HepG2 (cell line): ENCODE measurements at regions not wholly inside any gene's neighbourhood (a gene's known extent, or its start where the extent isn't known, plus 50 kb on each side); places are given as distances from the start of the nearest gene placed in this dataset.

Experiments
- MYC ChIP-seq: sonication (generic); formaldehyde crosslinking; IDR thresholded peaks from 2 replicates; pipeline ENCODE4 v1.9.0; 2021; ENCODE audit warnings: missing genetic modification reagents, borderline replicate concordance
- MYNN ChIP-seq: sonication (generic); formaldehyde crosslinking; IDR thresholded peaks from 2 replicates; pipeline ENCODE4 v1.4.0; 2020; ENCODE audit warnings: mild to moderate bottlenecking, low read depth, missing genetic modification reagents

GRCh38 chr4:14614840-14615239 lies 387.4 kb upstream of the CPEB2 start:
- TF ChIP-seq MYNN (CRISPR knock-in tag) (no peak), MYC (CRISPR knock-in tag) (no peak)
